Activated CD8-positive, alpha-beta memory T cell treated with anti-CD3 and anti-CD28 coated beads for 48 hours (primary cell): ENCODE measurements at regions not wholly inside any gene's neighbourhood (a gene's known extent, or its start where the extent isn't known, plus 50 kb on each side); places are given as distances from the start of the nearest gene placed in this dataset.
"Not testable (repeated sequence)": the region's sequence is repeated elsewhere in the genome, so short reads cannot be mapped to it uniquely, and the experiment has no call there.

Experiments used
- DNase-seq, 3 experiments: peaks; one replicate each; pipeline ENCODE4 v3.0.0-alpha.2; 2020; ENCODE audit warnings: low read depth in 2 of 3, low spot score in 2 of 3

- DNase-seq = no peak
These were observed 322.0 kb upstream of the PPARGC1A start for GRCh38 chr4:24211856-24212255.

DNA sequence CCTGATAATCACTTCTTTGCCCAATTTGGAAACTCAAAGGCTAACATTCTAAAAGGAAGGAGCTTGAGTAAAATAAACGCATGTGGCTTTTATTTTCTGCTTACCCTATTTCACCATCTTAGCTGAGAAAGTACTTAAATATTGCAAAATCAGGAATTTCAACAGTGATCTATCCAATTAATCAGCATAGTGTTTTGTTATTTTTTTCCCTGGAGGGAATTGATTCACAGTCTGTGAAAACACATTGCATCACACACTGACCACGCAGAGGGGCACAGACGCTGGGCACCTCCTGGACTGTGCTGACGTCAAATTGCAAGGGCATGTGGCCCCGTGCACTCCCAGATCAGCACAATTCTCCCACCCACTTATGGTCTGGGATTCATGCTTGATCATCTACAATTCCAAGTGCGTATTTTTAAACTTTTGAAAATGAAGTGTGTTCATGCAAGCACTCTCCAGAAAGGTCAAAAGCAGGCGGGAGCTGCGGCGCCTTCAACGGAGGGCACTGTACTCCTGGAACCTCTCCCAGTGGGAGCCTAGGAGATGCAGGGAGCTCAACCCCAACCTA lies 320.6 kb upstream of the PPARGC1A start:
- no peak for DNase-seq

DNA sequence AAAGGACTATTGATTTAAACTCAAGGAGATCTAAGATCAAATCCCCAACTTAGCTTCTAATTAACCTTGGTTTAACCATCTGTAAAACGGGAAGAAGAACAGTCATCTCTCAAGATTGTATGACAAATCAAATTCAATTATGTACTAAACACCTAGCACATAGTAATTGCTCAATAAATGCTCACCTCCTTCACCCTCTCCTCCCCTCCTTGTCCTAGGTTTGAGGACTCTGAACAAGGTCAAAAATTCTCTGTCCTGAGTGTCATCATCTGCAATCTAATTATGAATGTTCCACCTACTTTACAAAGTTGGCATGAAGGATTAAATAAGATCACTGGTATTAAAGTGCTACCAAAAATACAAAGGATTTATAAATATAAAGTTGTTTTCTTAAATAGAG lies 320.1 kb upstream of the PPARGC1A start:
- no peak for DNase-seq

GRCh38 chr4:24209131-24209530 lies 319.3 kb upstream of the PPARGC1A start:
- no peak for DNase-seq

- no peak for DNase-seq
These were observed 318.8 kb upstream of the PPARGC1A start for GRCh38 chr4:24208691-24209090.

DNA sequence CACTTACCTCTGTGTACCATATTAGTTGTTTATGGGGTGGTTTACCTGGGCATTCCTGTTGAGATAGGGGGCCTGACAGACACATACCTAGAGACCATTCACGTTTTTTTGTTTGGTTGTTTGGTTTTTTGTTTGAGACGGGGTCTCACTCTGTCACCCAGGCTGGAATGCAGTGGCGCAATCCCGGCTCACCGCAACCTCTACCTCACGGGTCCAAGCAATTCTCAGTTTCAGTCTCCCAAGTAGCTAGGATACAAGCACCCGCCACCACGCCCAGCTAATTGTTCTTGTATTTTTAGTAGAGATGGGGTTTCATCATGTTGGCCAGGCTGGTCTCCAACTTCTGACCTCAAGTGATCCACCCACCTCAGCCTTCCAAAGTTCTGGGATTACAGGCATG lies 314.9 kb upstream of the PPARGC1A start:
- not testable (repeated sequence) for DNase-seq

DNA sequence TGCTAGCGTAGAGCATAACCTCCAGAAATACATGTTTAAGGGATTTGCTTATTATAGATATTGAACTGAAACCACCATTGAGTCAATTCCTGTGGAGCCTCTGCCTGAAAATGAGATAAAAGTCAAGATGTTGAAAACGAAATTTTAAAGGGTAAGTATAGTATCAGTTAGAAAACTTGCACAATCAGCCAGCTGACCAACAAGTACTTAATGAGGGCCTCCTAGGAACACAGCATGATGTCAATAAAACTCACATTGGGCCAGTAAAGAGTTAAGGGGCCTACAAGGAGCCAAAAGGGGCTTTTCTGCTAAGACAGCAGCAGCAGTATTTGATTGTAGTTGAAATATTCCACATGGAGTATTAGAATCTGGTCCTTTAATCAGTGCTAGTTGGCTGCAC lies 314.1 kb upstream of the PPARGC1A start:
- no peak for DNase-seq

GRCh38 chr4:24202579-24202978 lies 312.7 kb upstream of the PPARGC1A start:
- DNase-seq = no peak

DNA sequence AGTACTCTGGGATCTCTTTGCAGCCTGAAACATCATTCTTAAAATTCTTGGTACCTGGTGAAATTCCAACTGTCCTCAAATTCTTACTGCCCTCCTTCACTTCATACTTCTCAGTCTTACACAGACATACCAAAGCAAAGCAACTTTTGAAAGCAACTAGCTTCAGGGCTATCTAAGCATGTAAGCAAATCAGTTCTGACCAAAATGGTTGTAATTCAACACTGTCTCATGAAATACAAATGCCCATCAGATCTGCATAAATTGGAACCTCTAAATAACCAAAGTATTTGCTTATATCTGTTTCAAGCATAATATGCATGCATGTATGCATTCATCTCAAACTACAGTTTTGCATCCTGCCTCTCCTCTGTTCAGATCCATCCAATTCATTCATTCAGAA lies 308.1 kb upstream of the PPARGC1A start:
- DNase-seq = no peak

GRCh38 chr4:24196785-24197184 lies 306.9 kb upstream of the PPARGC1A start:
- no peak for DNase-seq

DNA sequence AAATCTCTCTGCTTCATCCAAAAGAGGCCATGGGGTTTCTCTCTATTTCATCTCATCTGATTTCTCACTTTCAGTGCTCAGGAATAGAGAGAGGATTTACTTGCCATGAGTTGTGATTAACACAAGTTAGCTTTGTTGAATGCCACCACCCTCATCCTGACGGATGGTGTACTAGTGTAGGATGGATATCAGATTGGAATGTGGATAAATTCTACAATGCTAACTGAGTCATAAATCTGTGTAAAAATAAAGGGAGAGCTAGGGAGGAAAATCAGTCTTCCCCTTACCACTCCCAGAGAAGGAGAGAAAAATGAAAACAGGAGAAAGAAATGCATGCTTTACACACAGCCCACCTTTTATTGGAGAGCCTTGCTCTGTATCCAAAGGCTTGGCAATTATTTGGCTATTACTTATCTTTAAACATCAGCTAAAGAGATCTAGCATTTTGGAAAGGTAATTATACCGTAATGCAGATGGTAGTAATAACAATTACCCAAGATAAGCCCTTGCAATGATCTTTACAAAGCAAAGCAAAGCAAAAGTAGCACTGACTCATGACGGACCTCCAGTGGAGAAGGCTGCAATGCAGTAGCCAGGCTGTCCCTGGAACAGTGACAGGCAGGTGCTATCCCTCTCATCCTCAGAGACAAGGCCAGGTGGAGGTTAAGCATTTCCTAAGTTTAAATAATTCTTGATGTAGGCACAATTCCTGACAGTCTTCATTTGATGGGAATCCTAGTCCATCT lies 306.3 kb upstream of the PPARGC1A start:
- no peak for DNase-seq

- DNase-seq = no peak
These were observed 302.3 kb upstream of the PPARGC1A start for GRCh38 chr4:24192018-24192641.

DNA sequence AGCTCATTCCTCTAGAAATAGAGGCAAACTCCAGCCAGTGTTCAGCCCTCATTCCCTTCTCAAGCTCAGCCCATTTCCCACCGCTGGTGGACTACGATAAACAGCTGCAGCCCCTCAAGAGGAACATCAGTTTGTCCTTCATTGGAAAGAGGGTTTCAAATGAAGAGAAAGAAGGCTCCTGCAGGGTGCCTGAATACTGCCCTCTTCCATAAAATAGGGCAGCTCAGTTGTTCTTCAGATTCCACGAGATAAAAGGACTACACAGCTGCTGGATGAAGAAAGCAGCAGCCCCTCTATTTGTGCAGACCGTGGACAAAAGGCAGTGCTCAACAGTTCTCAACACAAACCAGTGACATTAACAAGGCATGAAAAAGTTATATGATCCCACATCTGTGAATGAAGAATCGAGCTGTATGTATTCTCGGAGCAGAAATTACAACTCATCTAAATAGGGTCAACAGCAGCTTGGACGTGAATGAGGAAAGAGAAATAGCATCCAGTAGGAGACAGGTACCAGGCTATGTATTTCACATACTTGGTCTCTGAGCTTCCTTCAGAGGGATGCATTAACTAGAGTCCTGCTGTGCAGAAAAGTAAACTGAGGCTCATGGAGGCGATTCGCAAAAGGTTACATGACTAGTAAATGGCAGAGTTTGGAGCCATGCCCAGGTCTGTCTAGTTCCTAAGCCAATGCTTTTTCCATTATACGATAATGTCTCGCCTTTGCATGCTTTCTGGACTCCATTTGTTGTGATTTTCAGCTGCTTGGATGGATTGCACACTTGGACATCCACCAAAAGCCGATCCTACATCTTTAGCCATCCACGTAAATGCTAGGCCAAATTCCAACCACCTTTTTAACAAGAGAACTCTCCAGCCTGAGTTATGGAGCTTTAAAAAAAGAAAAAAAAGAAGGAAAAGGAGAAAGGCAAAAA lies 301.2 kb upstream of the PPARGC1A start:
- no peak for DNase-seq

- DNase-seq = no peak
These were observed 298.6 kb upstream of the PPARGC1A start for GRCh38 chr4:24188459-24188858.

DNA sequence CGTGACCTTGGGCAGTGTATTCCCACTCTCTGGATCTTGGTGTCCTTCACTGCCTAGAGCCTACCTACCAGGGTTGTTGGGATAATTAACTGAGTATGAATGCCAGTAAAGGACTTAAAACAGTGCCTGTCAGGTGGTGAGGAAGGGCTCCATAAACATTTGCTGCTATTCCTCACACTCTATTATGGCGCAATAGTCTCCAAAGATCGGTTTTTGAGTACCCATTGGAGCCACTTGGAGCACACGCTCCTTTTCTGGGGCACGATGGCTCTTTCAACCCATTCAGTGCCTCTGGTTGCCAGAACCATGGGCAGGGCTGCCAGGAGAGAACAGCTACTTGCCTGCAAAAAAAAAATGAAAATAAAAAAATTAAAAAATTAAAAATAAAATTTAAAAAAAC lies 296.6 kb upstream of the PPARGC1A start:
- DNase-seq = no peak

DNA sequence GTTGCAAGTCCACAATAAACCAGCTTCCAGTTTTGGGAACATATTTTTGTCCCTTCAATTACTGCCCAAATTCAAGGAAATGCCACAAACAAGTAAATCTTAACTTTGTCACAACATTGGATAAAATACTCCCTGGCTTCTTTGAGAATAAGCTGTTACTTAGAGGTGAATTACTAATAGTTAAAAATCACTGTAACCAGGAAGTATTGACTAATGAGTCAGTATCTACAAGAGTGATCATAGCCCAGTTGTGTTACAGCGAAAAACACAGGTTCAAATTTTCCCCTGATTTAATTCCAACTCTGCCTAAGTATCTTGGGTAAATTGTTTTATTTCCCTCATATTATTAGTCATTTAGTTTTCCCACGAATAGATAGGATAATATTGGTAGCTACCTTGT lies 291.2 kb upstream of the PPARGC1A start:
- DNase-seq = no peak

DNA sequence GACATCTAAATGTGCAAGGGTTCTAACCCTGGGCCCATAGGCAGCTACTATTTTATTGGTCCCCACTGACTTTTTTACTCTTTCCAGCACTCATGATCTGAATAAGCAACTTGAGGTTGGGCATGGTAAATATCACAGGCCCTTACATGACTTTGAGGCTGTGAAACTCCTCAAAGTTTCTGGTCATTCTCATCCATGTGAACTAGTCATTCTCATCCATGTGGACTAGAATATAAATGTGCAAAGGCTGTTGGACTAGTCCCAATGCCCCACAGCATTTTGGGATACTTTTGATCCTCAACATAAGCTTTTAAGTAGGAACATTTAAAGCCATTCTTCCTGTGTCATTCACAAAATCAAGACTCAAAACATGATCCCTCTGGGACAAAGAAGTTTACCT lies 290.7 kb upstream of the PPARGC1A start:
- DNase-seq = no peak

GRCh38 chr4:24179201-24179840 lies 289.5 kb upstream of the PPARGC1A start:
- no peak for DNase-seq

- not testable (repeated sequence) for DNase-seq
These were observed 287.6 kb upstream of the PPARGC1A start for GRCh38 chr4:24177443-24177842.

- DNase-seq = no peak
These were observed 285.9 kb upstream of the PPARGC1A start for GRCh38 chr4:24175707-24176106.

- no peak for DNase-seq
These were observed 284.8 kb upstream of the PPARGC1A start for GRCh38 chr4:24174602-24175001.
